GM12878 (cell line): ENCODE measurements at regions not wholly inside any gene's neighbourhood (a gene's known extent, or its start where the extent isn't known, plus 50 kb on each side); places are given as distances from the start of the nearest gene placed in this dataset.

Source experiments
- ATAC-seq: fragments of 200-7000 bp; cut with Tn5 transposase; 3 replicates; pipeline ENCODE4 v1.9.1; 2020; ENCODE audit warnings: mild to moderate bottlenecking, moderate library complexity
- BruUV-seq: library from RNA; stranded (reverse); fragments of 400-500 nt; replicated peaks from 2 replicates; lab custom pipeline; 2021; lab: Mats Ljungman, UMichigan
- CTCF ChIA-PET: fragments of 300-600 bp; sonication (Branson Sonifier 250); formaldehyde crosslinking; extraction: SDS; loops from one replicate; lab custom pipeline; 2021; ENCODE audit warnings: inconsistent platforms; lab: Yijun Ruan, JAX
- POLR2A ChIA-PET: fragments of 350-600 bp; formaldehyde crosslinking; extraction: SDS; loops from one replicate; lab custom pipeline; 2021; ENCODE audit warnings: inconsistent platforms; lab: Charles Lee
- RAD21 ChIA-PET: fragments of 300-600 bp; sonication (Branson Sonifier 250); formaldehyde crosslinking; loops from one replicate; lab custom pipeline; 2023; ENCODE audit warnings: antibody characterized with exemption; ENCODE audit not compliant: unreplicated experiment; lab: Charles Lee
- SMC1A ChIA-PET: fragments of 300-600 bp; sonication (Branson Sonifier 250); formaldehyde crosslinking; loops from one replicate; lab custom pipeline; 2023; ENCODE audit not compliant: unreplicated experiment, uncharacterized antibody; lab: Charles Lee
- DNase-seq: peaks from one replicate; pipeline ENCODE4 v3.0.0-alpha.2; 2011; ENCODE audit warnings: low read depth, low spot score
- FAIRE-seq: peaks from 3 replicates; lab custom pipeline; 2011; peaks lifted over from hg19 to GRCh38; lab: Jason Lieb, UNC
- H2AFZ ChIP-seq: 2 replicates; pipeline ENCODE4 v1.6.0; 2011; ENCODE audit warnings: low read depth, low read length, control low read depth; ENCODE audit not compliant: control insufficient read depth
- H3K27ac ChIP-seq: 2 replicates; pipeline ENCODE4 v1.5.1; 2011; ENCODE audit warnings: control low read depth; ENCODE audit not compliant: control insufficient read depth, insufficient read depth
- H3K27me3 ChIP-seq, 2 experiments: replicated peaks in 1 of 2; 2 replicates each; pipeline versions ENCODE4 v1.6.0 to v1.6.1; 2011; ENCODE audit warnings: low read length in 1 of 2; ENCODE audit not compliant: control insufficient read depth in 2 of 2, insufficient read depth in 2 of 2
- H3K36me3 ChIP-seq, 2 experiments: 2 replicates each; pipeline ENCODE4 v1.5.1; 2011; ENCODE audit warnings: low read length in 1 of 2; ENCODE audit not compliant: control insufficient read depth in 2 of 2, insufficient read depth in 2 of 2
- H3K4me1 ChIP-seq: 2 replicates; pipeline ENCODE4 v1.6.1; 2011; ENCODE audit warnings: mild to moderate bottlenecking, low read length, moderate library complexity, mixed read lengths; ENCODE audit not compliant: control insufficient read depth, insufficient read depth
- H3K4me2 ChIP-seq: 2 replicates; pipeline ENCODE4 v1.6.0; 2011; ENCODE audit warnings: control low read depth; ENCODE audit not compliant: control insufficient read depth, insufficient read depth
- H3K4me3 ChIP-seq: fragments of 200-600 bp; sonication (generic); 2 replicates; pipeline ENCODE4 v1.5.1; 2016
- H3K79me2 ChIP-seq: 2 replicates; pipeline ENCODE4 v1.6.0; 2011; ENCODE audit warnings: low read length; ENCODE audit not compliant: control insufficient read depth, insufficient read depth
- H3K9ac ChIP-seq: 2 replicates; pipeline ENCODE4 v1.8.0; 2011; ENCODE audit warnings: low read length, control low read depth, mixed read lengths; ENCODE audit not compliant: control insufficient read depth, insufficient read depth
- H3K9me3 ChIP-seq: replicated peaks from 3 replicates; pipeline ENCODE4 v1.5.1; 2011; ENCODE audit warnings: mild to moderate bottlenecking, low read length; ENCODE audit not compliant: control insufficient read depth, insufficient read depth
- H4K20me1 ChIP-seq: 2 replicates; pipeline ENCODE4 v1.6.0; 2011; ENCODE audit not compliant: control insufficient read depth, insufficient read depth
- ASH2L ChIP-seq: fragments of 300-600, 200-600 bp; sonication (generic); IDR thresholded peaks from 2 replicates; pipeline ENCODE4 v1.6.1; 2017; ENCODE audit warnings: low read depth, mild to moderate bottlenecking, borderline replicate concordance
- BCLAF1 ChIP-seq: fragments of 450-650 bp; IDR thresholded peaks from 2 replicates; pipeline ENCODE4 v1.6.1; 2017; ENCODE audit warnings: antibody characterized with exemption, mild to moderate bottlenecking, moderate library complexity
- EGR1 ChIP-seq, 2 experiments: IDR thresholded peaks; 1 replicate in 1 of 2; 2 replicates in 1 of 2; pipeline ENCODE4 v1.6.1; 2011 to 2012; ENCODE audit warnings: low read depth in 2 of 2, low read length in 2 of 2, borderline replicate concordance in 1 of 2, mild to moderate bottlenecking in 1 of 2, moderate library complexity in 1 of 2
- GABPA ChIP-seq: IDR thresholded peaks from 2 replicates; pipeline ENCODE4 v1.6.1; 2014; ENCODE audit warnings: antibody characterized with exemption, low read depth, mild to moderate bottlenecking, inconsistent platforms
- JUNB ChIP-seq: IDR thresholded peaks from 2 replicates; pipeline ENCODE4 v1.6.1; 2016; ENCODE audit warnings: antibody characterized with exemption, mild to moderate bottlenecking
- PBX3 ChIP-seq: IDR thresholded peaks from 2 replicates; pipeline ENCODE4 v1.6.1; 2011; ENCODE audit warnings: mild to moderate bottlenecking, low read depth, low read length, moderate library complexity; ENCODE audit not compliant: insufficient replicate concordance
- RELA ChIP-seq: fragments of 450-650 bp; IDR thresholded peaks from 2 replicates; pipeline ENCODE4 v1.8.0; 2014; ENCODE audit warnings: borderline replicate concordance; ENCODE audit not compliant: partially characterized antibody
- TARDBP ChIP-seq: IDR thresholded peaks from 2 replicates; pipeline ENCODE4 v1.6.1; 2016; ENCODE audit warnings: borderline replicate concordance
- USF1 ChIP-seq: IDR thresholded peaks from 2 replicates; pipeline ENCODE4 v1.6.1; 2011; ENCODE audit warnings: borderline replicate concordance, low read depth, mild to moderate bottlenecking, moderate library complexity, mixed read lengths, low read length; ENCODE audit not compliant: insufficient read depth; ENCODE audit errors: extremely low read length
- ZNF217 ChIP-seq: fragments of 450-650 bp; IDR thresholded peaks from 2 replicates; pipeline ENCODE4 v1.6.1; 2017; ENCODE audit warnings: antibody characterized with exemption, mild to moderate bottlenecking
- ZNF687 ChIP-seq: fragments of 450-650 bp; IDR thresholded peaks from 2 replicates; pipeline ENCODE4 v1.6.1; 2017; ENCODE audit warnings: mild to moderate bottlenecking, moderate library complexity
- WGBS: methylation state at CpG from one replicate; pipeline ENCODE4 v1.1.6; 2016; ENCODE audit warnings: low lambda C conversion rate; ENCODE audit not compliant: insufficient replicate concordance, insufficient coverage; ENCODE audit errors: missing lambda C conversion rate; 5-methylcytosine and 5-hydroxymethylcytosine counted together
- in situ Hi-C: fragments of 300-500 bp; cut with MboI; formaldehyde crosslinking; loops from 9 replicates; pipeline ENCODE4 v1.14.3; 2018; ENCODE audit warnings: mixed read lengths
- intact Hi-C: fragments of 100-400 bp; cut with micrococcal nuclease; formaldehyde crosslinking; loops from one replicate; pipeline ENCODE4 v1.14.2; 2022; ENCODE audit not compliant: unreplicated experiment

- TF ChIP-seq PBX3, result no peak
Measured at GRCh38 chr6:156197513-156197912, 579.7 kb upstream of the ARID1B start (continued).

- H3K36me3 ChIP-seq, result no peaks in the 10 kb centered on the region
- no peaks in the 10 kb centered on the region for H4K20me1 ChIP-seq
- H3K4me1 ChIP-seq, result no peaks in the 10 kb centered on the region
- ChIA-PET CTCF (no interaction called here), SMC1A (no interaction called here), POLR2A (interaction anchor here (0.6 kb wide), 1 partner anchor 497 kb away, joined by 3 read pairs; no protein-coding TSS in a partner anchor), RAD21 (no interaction called here)
- intact Hi-C loops, result no loop called here
- no peak overlapping the region for H2AFZ ChIP-seq
- H3K27me3 ChIP-seq, result no peaks in the 10 kb centered on the region
- H3K9ac ChIP-seq, result no peak overlapping the region
- DNase-seq (no peak), ATAC-seq (no peak), FAIRE-seq (no peak)
- in situ Hi-C loops, result no loop called here
- H3K9me3 ChIP-seq, result no peaks in the 10 kb centered on the region
- BruUV-seq, result no TSS peak
- 50% methylated on average over 2 of the region's 2 CpGs for WGBS
- H3K27ac ChIP-seq, result no peak overlapping the region
- no peak overlapping the region for H3K4me2 ChIP-seq
- H3K79me2 ChIP-seq, result no peaks in the 10 kb centered on the region
- no peak overlapping the region for H3K4me3 ChIP-seq
- no peak for TF ChIP-seq JUNB
- no peak for TF ChIP-seq GABPA
- TF ChIP-seq USF1, result no peak
- no peak for TF ChIP-seq RELA
- TF ChIP-seq ASH2L, result no peak
- no peak for TF ChIP-seq BCLAF1
- TF ChIP-seq TARDBP, result no peak
- no peak for TF ChIP-seq EGR1 (IDR thresholded peaks at IDR 0.05; ENCODE audit: borderline replicate concordance in 1 of 2, low read depth in 2 of 2, low read length in 2 of 2)
- no peak for TF ChIP-seq ZNF217
- TF ChIP-seq ZNF687, result no peak
Measured at GRCh38 chr6:156194981-156195380, 582.2 kb upstream of the ARID1B start.
